Central memory CD4-positive, alpha-beta T cell (primary cell): ENCODE measurements at regions not wholly inside any gene's neighbourhood (a gene's known extent, or its start where the extent isn't known, plus 50 kb on each side); places are given as distances from the start of the nearest gene placed in this dataset.
"Not testable (repeated sequence)": the region's sequence is repeated elsewhere in the genome, so short reads cannot be mapped to it uniquely, and the experiment has no call there.

Experiments
- DNase-seq: peaks from one replicate; pipeline ENCODE4 v3.0.0; 2022

- no peak for DNase-seq
Measured at GRCh38 chr11:112516755-112517154, 256.1 kb upstream of the PLET1 start.

GRCh38 chr11:112518371-112518770, 257.7 kb upstream of the PLET1 start:
- peak; percentile 18 for DNase-seq

- no peak for DNase-seq
Measured at GRCh38 chr11:112519751-112520150, 259.1 kb upstream of the PLET1 start.

DNA sequence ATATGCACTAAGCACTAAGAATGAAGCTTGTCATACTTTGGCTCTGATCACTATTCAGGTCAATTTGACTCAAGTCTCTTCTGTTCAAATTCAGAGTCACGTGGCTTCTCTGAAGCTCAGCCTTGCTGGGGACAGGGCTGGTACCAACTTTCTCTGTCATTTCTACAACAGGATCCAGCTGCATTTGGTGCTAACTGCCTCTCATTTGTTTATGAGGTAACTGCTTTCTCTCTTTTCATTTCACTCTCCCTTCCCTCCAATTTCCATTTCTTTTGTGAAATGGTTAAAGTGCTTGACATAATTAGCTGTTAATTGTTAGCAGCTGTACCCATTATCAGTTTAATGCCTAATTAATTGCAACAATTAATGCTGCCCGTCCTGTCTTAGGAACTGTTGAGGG, 259.7 kb upstream of the PLET1 start:
- no peak for DNase-seq

DNA sequence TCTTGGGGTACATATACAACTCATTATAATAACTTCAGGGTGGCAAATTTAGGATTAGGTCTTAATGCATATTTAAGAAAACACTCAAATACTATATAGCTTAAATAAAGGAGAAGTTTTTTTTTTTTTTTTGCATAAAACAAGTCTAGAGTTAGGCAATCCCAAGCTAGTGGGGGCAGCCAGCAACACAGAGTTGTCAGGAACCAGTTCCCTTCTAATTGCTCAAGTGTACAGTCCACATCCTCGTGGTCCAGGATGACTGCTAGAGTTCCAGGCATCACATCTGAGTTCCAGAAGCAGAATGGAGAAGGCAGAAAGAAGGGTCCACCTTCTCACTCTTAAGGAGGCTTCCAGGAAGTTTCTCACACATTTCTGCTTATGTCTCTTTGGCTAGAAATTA, 261.9 kb upstream of the PLET1 start:
- DNase-seq, result no peak

- no peak for DNase-seq
Measured at GRCh38 chr11:112523031-112523430, 262.4 kb upstream of the PLET1 start.

- no peak for DNase-seq
Measured at GRCh38 chr11:112523477-112523876, 262.8 kb upstream of the PLET1 start.

GRCh38 chr11:112523951-112524350, 263.3 kb upstream of the PLET1 start:
- DNase-seq, result no peak

DNA sequence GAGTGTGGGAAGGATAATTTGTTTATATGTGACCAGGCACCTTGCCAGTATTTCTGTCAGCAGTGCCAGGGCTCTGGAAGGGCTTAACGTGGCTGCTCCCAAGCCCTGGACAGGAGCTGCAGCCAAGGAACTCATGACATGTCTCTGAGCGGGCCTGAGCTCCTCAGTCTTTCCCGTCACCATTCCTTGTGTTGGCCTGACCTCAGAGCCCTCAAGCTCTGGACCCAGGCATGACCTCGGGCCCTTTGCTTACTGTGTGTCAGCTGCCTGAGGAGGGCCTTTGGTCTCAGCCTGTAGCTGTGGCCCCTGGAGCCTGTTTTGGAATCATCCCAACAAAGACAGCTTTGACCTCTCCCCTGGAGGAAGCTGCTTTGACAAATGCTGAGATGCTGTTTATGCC, 264.1 kb upstream of the PLET1 start:
- DNase-seq, result no peak

DNA sequence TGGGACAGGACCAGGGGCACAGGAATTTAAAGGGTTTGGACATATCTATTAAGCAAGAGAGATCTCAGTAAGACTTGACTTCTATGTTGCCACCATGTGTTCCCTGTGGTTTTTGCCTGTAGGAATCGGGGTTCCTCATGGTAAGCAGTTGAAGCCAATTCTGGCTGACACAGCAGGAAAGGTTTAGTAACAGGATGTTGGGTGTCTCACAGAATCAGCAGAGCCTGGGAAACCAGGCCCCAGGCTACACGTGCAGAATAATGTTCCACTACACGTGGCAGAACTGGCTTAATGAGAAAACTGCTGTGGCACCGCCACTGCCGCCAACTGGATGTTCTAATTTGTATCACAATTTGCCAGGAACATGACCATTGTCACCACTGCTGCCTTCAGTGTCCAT, 264.6 kb upstream of the PLET1 start:
- no peak for DNase-seq

GRCh38 chr11:112525844-112526590, 265.4 kb upstream of the PLET1 start:
- no peak for DNase-seq

DNA sequence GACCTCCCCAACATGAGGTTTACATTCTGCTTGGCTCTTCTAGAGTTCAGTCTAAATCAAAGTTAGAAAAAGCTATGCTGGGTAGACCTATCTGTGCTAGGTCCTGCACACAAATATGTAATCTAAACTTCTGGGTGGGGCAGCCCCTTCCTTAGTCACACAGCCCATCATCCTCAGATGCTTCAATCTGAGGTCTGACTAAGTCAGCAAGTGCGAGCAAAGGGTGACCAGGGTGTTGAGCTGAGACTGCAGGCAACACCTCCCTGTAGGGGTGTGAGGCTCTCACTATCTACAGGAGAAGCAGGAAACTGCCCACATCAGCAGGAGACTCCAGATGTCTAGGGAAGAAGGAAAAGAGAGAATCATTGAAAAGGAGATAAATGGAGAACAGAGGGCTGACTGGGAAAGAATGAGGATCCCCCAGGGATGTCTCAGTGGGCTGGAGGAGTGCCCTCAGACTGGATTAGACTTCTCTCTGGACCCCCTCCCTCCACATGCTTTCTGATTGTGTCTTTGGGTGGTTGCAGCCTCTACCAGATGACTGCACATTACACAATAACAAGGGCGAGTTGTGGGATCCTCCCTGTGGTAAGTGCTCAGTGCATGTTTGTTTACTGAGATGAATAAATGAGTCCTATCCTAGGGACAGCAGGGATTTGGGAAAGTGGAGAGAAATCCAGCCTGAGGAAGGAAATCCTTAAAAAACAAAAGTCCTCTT, 266.2 kb upstream of the PLET1 start:
- no peak for DNase-seq

DNA sequence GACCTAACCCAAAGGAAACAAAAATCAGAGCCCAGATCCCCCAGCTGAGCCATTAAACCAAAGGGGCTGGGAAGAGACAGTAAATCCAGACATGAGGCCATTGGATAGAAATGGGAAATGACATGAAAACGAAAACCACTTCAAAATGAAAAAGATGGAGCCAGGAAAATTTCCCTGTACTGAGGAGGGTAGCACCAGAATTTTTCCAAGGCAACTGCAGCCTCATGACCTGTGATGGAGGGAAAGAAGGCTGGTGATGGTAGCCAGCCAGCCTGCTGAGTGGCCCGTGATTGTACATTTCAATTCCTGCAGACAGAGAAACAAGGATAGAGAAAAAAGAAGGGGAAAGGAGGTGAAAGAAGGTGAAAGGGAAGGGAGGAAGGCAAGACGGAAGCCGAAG, 268.4 kb upstream of the PLET1 start:
- DNase-seq, result no peak

DNA sequence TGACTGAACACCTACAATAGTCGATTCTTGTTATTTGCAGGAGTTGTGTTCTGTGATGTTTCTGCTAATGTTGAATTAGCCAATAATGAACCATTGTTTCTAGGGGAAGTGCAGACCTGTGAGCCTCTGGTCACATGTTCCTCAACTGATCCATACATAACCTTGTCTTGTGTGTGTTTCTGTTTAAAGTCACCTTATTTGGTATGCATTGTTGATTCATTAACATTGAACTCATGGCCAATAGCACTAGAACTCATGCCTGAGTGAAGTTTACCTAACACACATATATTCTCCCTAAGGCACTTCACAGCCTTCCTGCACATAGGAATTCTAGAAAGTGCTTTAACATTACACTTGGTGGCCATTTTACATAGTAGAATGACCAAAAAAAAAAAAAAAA, 271.8 kb upstream of the PLET1 start:
- DNase-seq, result no peak

GRCh38 chr11:112533682-112534081, 273.0 kb upstream of the PLET1 start:
- DNase-seq, result no peak

DNA sequence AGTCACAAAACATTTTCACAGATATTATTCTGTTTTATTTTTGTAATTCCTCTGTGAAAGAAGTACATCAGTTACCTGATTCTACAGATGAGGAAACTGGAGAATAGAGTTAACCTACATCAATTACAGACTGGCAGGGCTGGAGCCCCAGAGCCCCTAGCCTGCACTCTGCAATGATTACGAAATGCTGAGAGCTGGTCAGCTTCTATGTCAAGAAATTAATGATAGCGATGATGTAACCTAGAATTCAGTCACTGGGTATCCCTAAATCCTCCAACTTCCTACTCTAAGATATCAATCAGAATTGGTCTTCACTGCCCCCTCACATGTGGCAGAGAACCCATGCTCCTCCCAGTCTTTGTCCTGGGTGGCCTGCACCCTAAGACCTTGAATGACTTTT, 273.5 kb upstream of the PLET1 start:
- no peak for DNase-seq

- DNase-seq, result no peak
Measured at GRCh38 chr11:112537026-112537425, 276.4 kb upstream of the PLET1 start.

DNA sequence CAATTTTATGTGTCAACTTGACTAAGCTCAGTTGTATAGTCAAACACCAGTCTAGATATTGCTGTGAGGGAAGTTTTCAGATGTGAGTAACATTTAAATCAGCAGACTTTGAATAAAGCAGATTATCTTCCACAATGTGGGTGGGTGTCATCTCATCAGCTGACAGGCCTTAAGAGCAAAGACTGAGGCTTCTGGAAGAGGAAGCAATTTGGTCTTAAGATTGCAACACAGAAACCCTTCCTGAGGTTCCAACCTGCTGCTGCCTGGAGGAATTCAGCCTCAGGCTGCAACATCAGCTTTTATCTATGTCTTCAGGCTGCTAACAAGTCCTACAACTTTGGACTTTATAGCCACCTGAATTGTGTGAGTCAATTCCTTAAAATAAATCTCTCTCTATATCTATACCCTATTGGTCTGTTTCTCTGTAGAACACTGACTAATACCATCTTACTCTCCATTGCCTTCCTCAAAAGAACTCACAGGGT, 277.2 kb upstream of the PLET1 start:
- no peak for DNase-seq

- no peak for DNase-seq
Measured at GRCh38 chr11:112538534-112539280, 278.0 kb upstream of the PLET1 start.

- not testable (repeated sequence) for DNase-seq
Measured at GRCh38 chr11:112539281-112539555, 278.6 kb upstream of the PLET1 start.

- no peak for DNase-seq
Measured at GRCh38 chr11:112539741-112540140, 279.1 kb upstream of the PLET1 start.

DNA sequence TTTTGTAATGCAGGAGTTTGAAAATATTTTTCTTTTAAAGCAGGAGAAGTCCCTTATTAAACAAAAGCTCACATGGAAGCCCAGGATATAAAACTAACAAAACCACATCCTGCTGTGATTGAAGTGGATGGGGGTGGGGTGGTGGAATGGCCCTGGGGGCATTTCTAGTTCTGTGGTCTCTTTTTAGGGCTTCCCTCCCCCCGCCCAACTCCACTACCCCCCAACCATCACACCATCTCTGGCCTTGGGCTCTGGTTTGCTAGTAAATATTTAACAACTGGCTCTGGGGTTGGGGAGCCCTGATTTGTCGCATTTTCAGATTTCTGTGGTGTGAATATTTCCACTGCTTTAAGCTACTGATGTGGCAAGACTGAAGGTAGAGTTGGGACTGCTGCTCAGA, 279.6 kb upstream of the PLET1 start:
- DNase-seq, result no peak

GRCh38 chr11:112541140-112542046, 280.7 kb upstream of the PLET1 start:
- DNase-seq, result no peak
